ENCODE measurements at regions not wholly inside any gene's neighbourhood (a gene's known extent, or its start where the extent isn't known, plus 50 kb on each side); places are given as distances from the start of the nearest gene placed in this dataset.

- no peak for TF ChIP-seq CTCF (IDR thresholded peaks at IDR 0.05)
- TF ChIP-seq POLR2A (IDR thresholded peaks at IDR 0.05): no peak
These were observed 1030.2 kb downstream of the TMEM182 start for GRCh38 chr2:103792042-103792441.
